Stimulated activated CD8-positive, alpha-beta memory T cell treated with anti-CD3 and anti-CD28 coated beads, Interleukin-2, amount 100 ng/mL, for 48 hours (primary cell): ENCODE measurements at regions not wholly inside any gene's neighbourhood (a gene's known extent, or its start where the extent isn't known, plus 50 kb on each side); places are given as distances from the start of the nearest gene placed in this dataset.
"Not testable (repeated sequence)": the region's sequence is repeated elsewhere in the genome, so short reads cannot be mapped to it uniquely, and the experiment has no call there.

Source experiments
- DNase-seq, 2 donors: peaks; one replicate each; pipeline ENCODE4 v3.0.0-alpha.2; 2020; ENCODE audit warnings: low read depth in 2 of 2

DNA sequence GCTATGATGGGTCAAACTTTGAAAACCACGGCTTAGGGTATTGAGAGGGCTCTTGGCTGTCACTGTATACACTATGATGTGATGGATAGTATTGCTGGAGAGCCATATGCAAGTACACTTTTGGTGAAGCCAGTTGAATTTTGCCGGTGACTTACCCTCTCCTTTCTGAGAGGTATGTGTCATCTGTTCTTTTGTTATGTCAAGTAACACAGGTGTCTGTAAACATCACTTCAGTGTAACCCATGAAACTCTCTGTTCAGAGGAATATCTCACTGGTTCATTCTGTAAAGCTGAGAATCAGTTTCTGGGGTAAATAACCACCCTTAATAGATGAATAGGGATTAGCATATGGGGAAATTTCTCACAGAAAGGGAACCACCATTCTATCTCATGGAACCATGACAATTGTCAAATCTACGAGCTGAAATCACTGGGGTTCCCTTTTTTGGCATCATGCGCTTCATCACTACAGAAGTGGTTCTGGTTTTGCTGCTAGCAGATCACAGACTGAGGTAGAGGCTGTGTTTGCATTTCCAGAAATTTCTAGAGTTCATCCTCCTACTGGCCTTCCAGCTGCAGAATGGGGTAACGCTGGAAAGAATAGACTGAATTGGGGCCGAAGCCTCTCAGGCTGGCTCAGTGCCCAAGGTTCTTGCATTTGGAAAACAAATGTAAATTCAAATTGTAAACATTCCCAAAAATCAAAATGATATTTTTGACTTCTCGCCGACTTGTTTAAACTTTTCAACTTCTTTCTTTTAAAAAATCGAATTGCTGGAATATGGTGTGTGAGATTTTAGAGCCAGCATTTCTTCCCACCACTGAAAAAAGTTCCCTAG is 83.3 kb upstream of the CREB5 start:
- no peak for DNase-seq

DNA sequence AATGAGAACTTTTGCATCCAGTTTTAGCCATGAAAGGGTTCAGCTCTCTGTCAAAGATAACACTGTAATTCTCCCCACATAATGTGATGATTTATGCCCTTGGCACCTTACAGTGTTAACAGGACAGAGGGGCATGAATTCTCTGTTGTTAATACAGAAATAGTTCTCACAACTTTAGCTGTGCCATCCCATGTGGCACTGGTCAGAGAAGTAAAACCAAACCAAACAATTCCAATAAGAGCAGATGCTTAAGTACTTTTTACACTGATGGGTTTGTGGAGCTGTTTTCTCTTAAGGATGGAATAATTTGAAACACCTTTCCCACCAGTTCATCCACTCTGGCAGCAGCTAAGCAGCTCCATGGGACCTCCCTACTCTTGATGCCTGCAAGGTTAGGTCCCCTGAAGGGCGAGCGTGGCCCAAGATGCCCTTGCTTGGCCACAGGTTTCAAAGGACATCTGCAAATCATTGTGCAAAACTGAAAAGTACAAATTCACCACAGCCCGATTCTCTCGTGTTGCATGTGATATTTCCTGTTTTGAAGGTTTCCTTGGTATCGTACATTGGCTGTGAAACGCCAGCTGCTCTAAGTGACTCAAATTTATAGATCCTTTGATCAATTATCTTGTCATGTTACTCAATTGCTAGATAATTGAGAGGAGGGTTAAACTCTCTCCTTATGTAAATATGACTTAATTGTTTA is 82.5 kb upstream of the CREB5 start:
- DNase-seq: no peak

GRCh38 chr7:28330384-28331070 is 81.8 kb upstream of the CREB5 start:
- no peak for DNase-seq

GRCh38 chr7:28332046-28332445 is 80.3 kb upstream of the CREB5 start:
- DNase-seq: no peak

DNA sequence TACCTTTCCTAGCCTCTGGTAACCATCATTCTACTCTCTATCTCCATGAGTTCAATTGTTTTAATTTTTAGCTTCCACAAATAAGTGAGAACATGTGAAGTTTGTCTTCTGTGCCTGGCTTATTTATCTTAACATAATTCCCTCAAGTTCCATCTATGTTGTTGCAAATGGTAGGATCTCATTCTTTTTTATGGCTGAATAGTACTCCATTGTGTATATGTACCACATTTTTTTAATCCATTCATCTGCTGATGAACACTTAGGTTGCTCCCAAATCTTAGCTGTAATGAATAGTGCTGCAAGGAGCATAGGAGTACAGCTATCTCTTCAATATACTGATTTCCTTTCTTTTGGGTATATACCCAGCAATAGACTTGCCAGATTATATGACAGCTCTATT is 78.8 kb upstream of the CREB5 start:
- DNase-seq: not testable (repeated sequence)

- no peak for DNase-seq
Measured at GRCh38 chr7:28336806-28337205, 75.5 kb upstream of the CREB5 start.

DNA sequence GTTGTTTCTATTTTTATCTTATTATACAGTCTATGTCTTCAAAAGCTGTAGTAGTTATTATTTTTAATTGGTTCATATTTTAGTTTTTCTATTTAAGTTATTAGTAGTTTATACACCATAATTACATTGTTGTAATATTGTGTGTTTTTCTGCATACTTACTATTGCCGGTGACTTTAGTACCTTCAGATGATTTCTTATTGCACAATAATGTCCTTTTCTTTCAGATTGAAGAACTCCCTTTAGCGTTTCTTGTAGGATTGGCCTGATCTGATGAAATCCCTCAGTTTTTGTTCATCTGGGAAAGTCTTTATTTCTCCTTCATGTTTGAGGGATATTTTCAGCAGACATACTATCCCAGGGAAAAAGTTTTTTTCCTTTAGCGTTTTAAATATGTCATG is 74.3 kb upstream of the CREB5 start:
- no peak for DNase-seq

DNA sequence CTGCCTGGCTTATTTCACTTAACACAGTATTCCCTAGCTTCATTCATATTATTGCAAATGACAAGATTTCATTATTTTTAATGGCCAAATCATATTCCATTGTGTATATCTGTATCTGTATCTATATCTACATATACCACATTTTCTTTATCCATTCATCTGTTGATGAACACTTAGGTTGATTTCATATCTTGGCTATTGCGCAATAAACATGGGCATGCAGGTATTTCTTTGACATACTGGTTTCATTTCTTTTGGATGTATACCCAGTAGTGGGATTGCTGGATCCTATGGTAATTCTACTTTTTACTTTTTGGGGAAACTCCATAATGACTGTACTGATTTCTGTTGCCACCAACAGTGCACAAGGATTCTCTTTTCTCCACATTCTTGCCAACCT is 68.9 kb upstream of the CREB5 start:
- DNase-seq: no peak

- DNase-seq: no peak
Measured at GRCh38 chr7:28346256-28346655, 66.1 kb upstream of the CREB5 start.

GRCh38 chr7:28346676-28347363 is 65.5 kb upstream of the CREB5 start:
- DNase-seq: no peak

DNA sequence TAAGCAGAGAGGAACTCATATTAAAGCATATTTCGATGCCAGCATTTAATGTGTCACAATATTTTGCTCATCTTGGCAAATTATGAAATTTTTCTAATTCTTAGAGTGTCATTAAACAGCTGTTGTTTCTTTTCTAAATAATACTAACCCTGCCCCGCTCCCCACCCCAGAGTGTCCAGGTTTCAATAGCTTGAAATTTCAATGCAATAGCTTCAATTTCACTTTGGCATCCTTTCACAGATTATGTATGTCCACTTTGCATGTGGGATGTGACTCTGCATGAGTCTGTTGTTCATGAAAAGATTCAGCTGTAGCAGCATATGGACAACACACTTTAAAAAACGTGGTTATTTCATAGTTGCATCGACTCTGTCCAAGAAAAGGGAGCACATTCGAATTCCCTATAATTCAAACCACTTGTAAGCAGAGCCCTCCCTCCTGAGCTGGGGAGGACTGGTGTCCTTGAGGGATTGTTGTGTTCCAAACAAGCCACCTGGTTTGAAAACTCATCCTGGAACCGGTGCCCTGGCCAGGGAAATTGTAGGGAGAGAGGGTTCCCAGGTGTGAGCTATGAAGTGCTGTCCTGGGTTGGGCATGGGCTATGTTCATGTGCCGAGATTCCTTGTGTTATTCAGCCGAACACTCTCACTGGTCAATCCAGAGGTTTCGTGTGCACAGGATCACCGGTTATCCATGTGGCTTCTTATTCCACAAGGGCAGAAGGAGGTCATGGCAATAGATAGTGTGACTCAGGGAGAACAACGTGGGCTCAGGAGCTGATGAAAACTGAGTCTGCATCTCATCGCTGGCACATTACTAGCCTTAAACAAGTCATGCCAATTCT is 64.6 kb upstream of the CREB5 start:
- no peak for DNase-seq

DNA sequence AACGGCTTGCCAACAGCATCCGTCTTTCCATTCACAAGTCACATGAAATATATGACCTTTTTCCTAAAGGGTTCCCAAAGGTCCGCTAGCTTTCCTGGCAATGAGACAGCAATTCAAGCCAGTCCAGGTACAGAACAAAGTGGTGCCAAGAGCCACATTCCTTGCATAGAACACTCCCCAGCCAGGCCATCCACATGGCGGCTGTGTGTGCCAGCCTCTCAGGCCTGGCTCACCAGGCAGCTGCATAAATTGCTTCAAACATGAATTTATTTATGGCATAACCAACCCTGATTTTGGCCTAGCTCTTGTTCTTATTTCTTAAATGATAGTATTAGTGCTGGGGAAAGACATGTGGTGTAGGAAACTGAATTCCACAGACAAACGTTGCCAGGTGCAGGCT is 63.7 kb upstream of the CREB5 start:
- no peak for DNase-seq

DNA sequence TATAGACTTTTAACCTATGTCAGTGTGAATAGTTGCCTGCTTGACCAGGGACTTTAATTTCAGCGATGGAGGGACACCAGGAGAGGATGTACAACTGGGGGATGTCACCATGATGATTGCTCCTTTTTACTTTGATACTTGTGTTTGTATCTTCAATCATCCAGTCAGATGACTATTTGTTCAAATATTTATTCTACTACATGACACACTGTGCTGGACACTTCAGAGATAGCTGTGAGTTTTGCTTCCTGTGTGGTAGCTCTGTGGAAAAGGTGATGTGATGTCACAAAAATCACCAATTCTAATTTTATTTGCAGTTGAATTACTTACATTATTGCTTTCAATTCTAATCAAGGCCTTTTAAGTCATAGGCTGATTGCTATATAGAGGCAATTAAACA is 62.7 kb upstream of the CREB5 start:
- no peak for DNase-seq

GRCh38 chr7:28350662-28351061 is 61.7 kb upstream of the CREB5 start:
- DNase-seq: no peak

- DNase-seq: no peak
Measured at GRCh38 chr7:28351450-28351849, 60.9 kb upstream of the CREB5 start.

- no peak for DNase-seq
Measured at GRCh38 chr7:28354601-28355402, 57.5 kb upstream of the CREB5 start.

GRCh38 chr7:28355635-28356319 is 56.5 kb upstream of the CREB5 start:
- no peak for DNase-seq

GRCh38 chr7:28356619-28357018 is 55.7 kb upstream of the CREB5 start:
- no peak for DNase-seq

DNA sequence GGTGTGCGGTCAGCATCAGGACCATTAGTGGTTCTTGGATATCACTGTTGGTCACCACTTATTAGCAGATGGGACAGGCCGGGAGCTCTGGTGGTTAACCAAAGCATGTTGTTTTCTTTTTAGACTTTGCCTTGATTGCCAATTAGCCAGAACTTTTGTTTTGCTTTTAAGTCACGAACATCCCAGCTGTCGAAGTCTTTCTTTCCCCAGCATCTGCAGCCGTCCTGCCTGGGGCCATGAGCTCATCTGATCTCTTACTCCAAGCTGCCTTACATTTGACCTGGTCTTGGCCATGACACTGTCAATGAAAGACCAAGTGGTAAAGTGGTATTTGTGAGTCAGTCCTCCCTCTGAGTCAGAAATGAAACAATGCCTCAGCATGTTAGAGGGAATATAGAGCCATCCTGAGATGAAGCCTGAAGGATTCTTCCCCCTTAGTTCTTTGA is 53.9 kb upstream of the CREB5 start:
- DNase-seq: no peak

DNA sequence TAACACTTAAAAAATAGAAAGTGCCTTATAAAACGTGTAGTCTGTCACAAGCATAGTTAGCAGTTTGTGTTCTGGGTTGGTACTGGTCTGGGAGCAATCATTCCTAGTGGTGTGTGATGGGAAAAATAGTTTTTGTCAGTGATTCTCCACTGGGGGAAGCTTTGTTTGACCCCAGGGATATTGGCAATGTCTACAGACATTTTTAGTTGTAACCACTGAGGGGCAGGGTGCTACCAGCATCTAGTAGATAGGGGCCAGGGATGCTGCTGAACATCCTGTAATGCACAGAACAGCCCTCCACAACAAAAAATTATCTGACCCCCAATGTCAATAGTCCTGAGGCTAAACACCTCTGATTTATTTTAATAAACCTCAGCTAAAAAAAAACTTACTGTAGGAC is 51.6 kb upstream of the CREB5 start:
- DNase-seq: no peak
